SHP77 (cell line): ENCODE measurements at regions not wholly inside any gene's neighbourhood (a gene's known extent, or its start where the extent isn't known, plus 50 kb on each side); places are given as distances from the start of the nearest gene placed in this dataset.
A peak's percentile ranks its signal among the peaks of the same experiment; 100 is the strongest.
"Not testable (repeated sequence)": the region's sequence is repeated elsewhere in the genome, so short reads cannot be mapped to it uniquely, and the experiment has no call there.

Source experiments
- DNase-seq, 2 experiments: peaks; one replicate each; lab custom pipeline; 2025; lab: John Stamatoyannopoulos, UW

GRCh38 chr11:23471878-23472277, 611.6 kb upstream of the CCDC179 start:
- DNase-seq: no peak

- no peak for DNase-seq
These were observed 613.5 kb upstream of the CCDC179 start for GRCh38 chr11:23473782-23474181.

- no peak for DNase-seq
These were observed 620.5 kb upstream of the CCDC179 start for GRCh38 chr11:23480736-23481135.

GRCh38 chr11:23484146-23484545, 623.9 kb upstream of the CCDC179 start:
- DNase-seq: not testable (repeated sequence)

- not testable (repeated sequence) for DNase-seq
These were observed 624.3 kb upstream of the CCDC179 start for GRCh38 chr11:23484618-23485017.

GRCh38 chr11:23490557-23491235, 630.4 kb upstream of the CCDC179 start:
- no peak for DNase-seq

GRCh38 chr11:23494981-23495380, 634.7 kb upstream of the CCDC179 start:
- DNase-seq: no peak

GRCh38 chr11:23496340-23496739, 636.1 kb upstream of the CCDC179 start:
- DNase-seq: no peak

- no peak for DNase-seq
These were observed 636.8 kb upstream of the CCDC179 start for GRCh38 chr11:23497040-23497439.

GRCh38 chr11:23502389-23502788, 642.1 kb upstream of the CCDC179 start:
- no peak for DNase-seq

- DNase-seq: no peak
These were observed 642.6 kb upstream of the CCDC179 start for GRCh38 chr11:23502826-23503225.

- no peak for DNase-seq
These were observed 648.7 kb upstream of the CCDC179 start for GRCh38 chr11:23509023-23509422.

- no peak for DNase-seq
These were observed 649.5 kb upstream of the CCDC179 start for GRCh38 chr11:23509821-23510220.

GRCh38 chr11:23519194-23519593, 658.9 kb upstream of the CCDC179 start:
- DNase-seq: no peak

GRCh38 chr11:23520226-23520960, 660.1 kb upstream of the CCDC179 start:
- DNase-seq: no peak

- DNase-seq: no peak
These were observed 676.6 kb upstream of the CCDC179 start for GRCh38 chr11:23536907-23537306.

- no peak for DNase-seq
These were observed 679.3 kb upstream of the CCDC179 start for GRCh38 chr11:23539556-23539955.

GRCh38 chr11:23540101-23540561, 679.9 kb upstream of the CCDC179 start:
- DNase-seq: peak in 1 of 2 experiments; percentile 19

- DNase-seq: no peak
These were observed 681.9 kb upstream of the CCDC179 start for GRCh38 chr11:23542189-23542588.

GRCh38 chr11:23542816-23543215, 682.5 kb upstream of the CCDC179 start:
- no peak for DNase-seq

- no peak for DNase-seq
These were observed 683.5 kb upstream of the CCDC179 start for GRCh38 chr11:23543651-23544222.

GRCh38 chr11:23551706-23552105, 691.4 kb upstream of the CCDC179 start:
- DNase-seq: no peak

GRCh38 chr11:23554002-23554401, 693.7 kb upstream of the CCDC179 start:
- DNase-seq: no peak
